Stimulated activated CD8-positive, alpha-beta memory T cell treated with anti-CD3 and anti-CD28 coated beads, Interleukin-7, amount 100 ng/mL, for 48 hours (primary cell): ENCODE measurements at regions not wholly inside any gene's neighbourhood (a gene's known extent, or its start where the extent isn't known, plus 50 kb on each side); places are given as distances from the start of the nearest gene placed in this dataset.
"Not testable (repeated sequence)": the region's sequence is repeated elsewhere in the genome, so short reads cannot be mapped to it uniquely, and the experiment has no call there.

Experiments used
- DNase-seq, 2 donors: peaks; one replicate each; pipeline ENCODE4 v3.0.0-alpha.2; 2020; ENCODE audit warnings: low read depth in 1 of 2; ENCODE audit errors: extremely low read depth in 1 of 2

DNA sequence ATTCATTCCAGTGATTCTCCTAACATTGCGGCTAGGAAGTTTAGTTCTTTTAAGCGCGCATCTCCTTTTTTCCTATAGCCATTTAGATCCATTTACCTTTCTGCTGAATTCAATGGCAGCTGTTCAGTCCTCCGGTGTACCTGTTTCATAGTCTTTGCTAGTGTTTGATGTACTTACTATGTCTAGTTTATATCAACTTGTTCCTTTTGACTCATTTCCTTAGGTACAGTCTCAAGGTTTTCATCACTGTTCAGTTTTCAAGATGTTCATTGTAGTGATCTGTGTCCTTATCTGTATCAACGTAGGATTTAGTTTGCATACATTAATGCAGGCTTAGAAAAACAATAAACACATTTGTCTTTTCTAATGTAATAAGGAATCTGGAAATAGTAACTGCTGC is 59.0 kb upstream of the MBNL1 start:
- no peak for DNase-seq

DNA sequence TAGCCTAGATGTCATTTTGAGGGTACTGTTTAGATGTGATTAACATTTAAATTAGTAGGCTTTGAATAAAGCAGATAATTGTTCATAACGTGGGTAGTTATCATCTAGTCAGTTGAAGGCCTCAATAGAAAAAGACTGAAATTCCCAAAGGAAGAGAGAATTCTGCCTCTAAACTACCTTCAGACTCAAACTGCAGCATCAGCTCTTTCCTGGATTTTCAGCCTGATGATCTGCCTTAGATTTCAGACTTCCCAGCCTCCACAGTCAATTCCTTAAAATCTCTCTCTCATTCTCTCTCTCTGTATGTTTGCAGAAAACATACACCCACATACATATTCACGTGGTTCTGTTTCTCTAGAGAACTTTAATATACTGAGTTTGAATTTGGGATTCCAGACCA is 58.0 kb upstream of the MBNL1 start:
- no peak for DNase-seq

GRCh38 chr3:152211655-152212054 is 57.1 kb upstream of the MBNL1 start:
- no peak for DNase-seq

DNA sequence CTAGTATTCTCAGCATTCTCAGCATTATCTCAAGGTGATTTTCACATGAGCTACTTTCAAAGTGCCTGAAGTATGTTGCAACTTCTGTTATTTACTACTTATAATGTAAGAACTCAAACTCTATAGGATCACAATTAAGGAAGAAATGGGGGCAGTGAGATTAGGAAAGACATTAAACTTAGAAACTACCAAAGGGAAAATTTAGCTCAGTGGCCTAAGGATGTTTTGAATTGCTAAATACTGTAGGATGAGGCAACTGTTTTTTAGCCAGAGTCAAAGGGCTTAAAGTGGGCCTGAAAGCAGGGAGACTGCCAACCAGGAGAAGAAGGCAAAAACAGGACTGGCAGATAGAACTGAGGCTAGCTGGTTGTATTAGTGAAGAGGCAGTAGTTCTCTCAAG is 55.5 kb upstream of the MBNL1 start:
- no peak for DNase-seq

- DNase-seq: no peak
Measured at GRCh38 chr3:152213938-152214337, 54.8 kb upstream of the MBNL1 start.

- DNase-seq: not testable (repeated sequence)
Measured at GRCh38 chr3:152216960-152217865, 51.5 kb upstream of the MBNL1 start.

- DNase-seq: no peak
Measured at GRCh38 chr3:152218602-152219001, 50.1 kb upstream of the MBNL1 start.
